ENCODE measurements at regions not wholly inside any gene's neighbourhood (a gene's known extent, or its start where the extent isn't known, plus 50 kb on each side); places are given as distances from the start of the nearest gene placed in this dataset.

DNA sequence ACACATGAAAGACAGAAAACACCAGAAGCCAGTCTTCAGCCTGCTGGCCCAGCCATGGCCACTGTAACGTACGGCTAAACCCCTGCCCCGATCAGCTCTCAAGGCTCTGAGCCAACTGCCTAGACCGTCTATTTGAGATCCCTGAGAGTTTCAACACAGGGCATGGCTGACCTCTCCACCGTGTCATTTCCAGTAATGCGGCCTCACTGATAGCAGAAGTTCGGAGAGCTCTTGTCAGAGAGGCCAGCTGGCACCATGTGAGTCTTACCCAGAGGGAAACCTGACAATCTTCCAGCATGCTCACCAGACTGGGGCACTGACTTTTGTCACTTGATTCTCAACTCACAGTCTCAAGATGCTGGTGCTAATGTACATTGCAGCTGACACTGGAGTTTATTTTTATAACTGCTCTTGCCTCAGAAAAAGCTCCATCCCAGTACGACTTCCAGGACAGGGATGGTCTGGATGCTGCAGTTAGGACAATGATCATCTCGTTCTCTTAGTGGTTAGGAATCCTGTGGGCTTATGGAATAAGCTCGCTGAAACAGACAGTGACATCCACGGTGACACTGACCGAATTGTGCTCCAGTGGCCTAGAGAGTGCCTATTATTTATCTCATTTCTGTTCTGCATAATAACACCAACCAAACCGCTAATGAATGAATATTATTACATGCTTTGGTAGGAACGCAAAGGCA lies 372.7 kb downstream of the ICE1 start:
- TF ChIP-seq, protein P1, sequence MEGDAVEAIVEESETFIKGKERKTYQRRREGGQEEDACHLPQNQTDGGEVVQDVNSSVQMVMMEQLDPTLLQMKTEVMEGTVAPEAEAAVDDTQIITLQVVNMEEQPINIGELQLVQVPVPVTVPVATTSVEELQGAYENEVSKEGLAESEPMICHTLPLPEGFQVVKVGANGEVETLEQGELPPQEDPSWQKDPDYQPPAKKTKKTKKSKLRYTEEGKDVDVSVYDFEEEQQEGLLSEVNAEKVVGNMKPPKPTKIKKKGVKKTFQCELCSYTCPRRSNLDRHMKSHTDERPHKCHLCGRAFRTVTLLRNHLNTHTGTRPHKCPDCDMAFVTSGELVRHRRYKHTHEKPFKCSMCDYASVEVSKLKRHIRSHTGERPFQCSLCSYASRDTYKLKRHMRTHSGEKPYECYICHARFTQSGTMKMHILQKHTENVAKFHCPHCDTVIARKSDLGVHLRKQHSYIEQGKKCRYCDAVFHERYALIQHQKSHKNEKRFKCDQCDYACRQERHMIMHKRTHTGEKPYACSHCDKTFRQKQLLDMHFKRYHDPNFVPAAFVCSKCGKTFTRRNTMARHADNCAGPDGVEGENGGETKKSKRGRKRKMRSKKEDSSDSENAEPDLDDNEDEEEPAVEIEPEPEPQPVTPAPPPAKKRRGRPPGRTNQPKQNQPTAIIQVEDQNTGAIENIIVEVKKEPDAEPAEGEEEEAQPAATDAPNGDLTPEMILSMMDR (IDR thresholded peaks at IDR 0.05), result no peak
- TF ChIP-seq POLR2AphosphoS5 (IDR thresholded peaks at IDR 0.05) (no peak), EP300 (IDR thresholded peaks at IDR 0.05) (no peak), POLR2A (IDR thresholded peaks at IDR 0.05; ENCODE audit: low read depth) (no peak)
